HEK293 (cell line): ENCODE measurements at regions not wholly inside any gene's neighbourhood (a gene's known extent, or its start where the extent isn't known, plus 50 kb on each side); places are given as distances from the start of the nearest gene placed in this dataset.

Experiments used
- CTCF ChIA-PET: fragments of 350-600 bp; formaldehyde crosslinking; extraction: SDS; loops from one replicate; lab custom pipeline; 2021; ENCODE audit warnings: antibody characterized with exemption; lab: Yijun Ruan, JAX
- POLR2A ChIA-PET: fragments of 300-600 bp; formaldehyde crosslinking; extraction: SDS; loops from one replicate; lab custom pipeline; 2020; ENCODE audit warnings: antibody characterized with exemption, inconsistent platforms; lab: Yijun Ruan, JAX
- H3K27ac ChIP-seq: fragments of 200-500 bp; sonication (Bioruptor generic); 2 replicates; pipeline ENCODE4 v1.5.1; 2014; ENCODE audit warnings: low read depth, low read length, control low read depth, inconsistent platforms; ENCODE audit errors: extremely low read depth
- H3K36me3 ChIP-seq, 2 experiments: fragments of 200-500 bp in 1 of 2; sonication (Bioruptor generic) in 1 of 2; 1 replicate in 1 of 2; 2 replicates in 1 of 2; pipeline ENCODE4 v1.5.1; 2014 to 2017; ENCODE audit warnings: inconsistent platforms in 2 of 2, low read length in 2 of 2; ENCODE audit not compliant: control insufficient read depth in 2 of 2, insufficient read depth in 1 of 2
- H3K4me1 ChIP-seq: fragments of 200-500 bp; sonication (Bioruptor generic); 2 replicates; pipeline ENCODE4 v1.5.1; 2014; ENCODE audit warnings: mild to moderate bottlenecking, low read length, inconsistent platforms; ENCODE audit not compliant: control insufficient read depth, insufficient read depth
- H3K4me3 ChIP-seq: 2 replicates; pipeline ENCODE4 v1.5.1; 2011; ENCODE audit warnings: low read depth, mild to moderate bottlenecking, control low read depth, low read length, moderate library complexity
- H3K9me3 ChIP-seq: fragments of 200-500 bp; sonication (Bioruptor generic); 2 replicates; pipeline ENCODE4 v1.5.1; 2014; ENCODE audit warnings: low read depth, low read length, inconsistent platforms; ENCODE audit not compliant: control insufficient read depth, insufficient read depth
- EGR2 ChIP-seq: fragments of 450-650 bp; formaldehyde crosslinking; IDR thresholded peaks from 2 replicates; pipeline ENCODE4 v1.5.1; 2016; ENCODE audit warnings: low read depth, missing biosample characterization, missing genetic modification characterization
- GLIS2 ChIP-seq: fragments of 450-650 bp; formaldehyde crosslinking; IDR thresholded peaks from 2 replicates; pipeline ENCODE4 v1.5.1; 2016; ENCODE audit warnings: missing biosample characterization, missing genetic modification characterization
- HOXD13 ChIP-seq: sonication (generic); formaldehyde crosslinking; IDR thresholded peaks from 2 replicates; pipeline ENCODE4 v1.8.0; 2022; ENCODE audit warnings: missing genetic modification reagents, borderline replicate concordance
- PATZ1 ChIP-seq: fragments of 450-650 bp; formaldehyde crosslinking; IDR thresholded peaks from 2 replicates; pipeline ENCODE4 v1.5.1; 2016; ENCODE audit warnings: missing biosample characterization, missing genetic modification characterization
- PBX3 ChIP-seq: sonication (generic); formaldehyde crosslinking; IDR thresholded peaks from 2 replicates; pipeline ENCODE4 v1.8.1; 2022; ENCODE audit warnings: mild to moderate bottlenecking, moderate library complexity, missing genetic modification reagents
- PRDM6 ChIP-seq: fragments of 450-650 bp; formaldehyde crosslinking; IDR thresholded peaks from 2 replicates; pipeline ENCODE4 v1.5.1; 2017; ENCODE audit warnings: missing biosample characterization, missing genetic modification characterization
- SALL2 ChIP-seq: fragments of 450-650 bp; formaldehyde crosslinking; IDR thresholded peaks from 2 replicates; pipeline ENCODE4 v1.5.0; 2017; ENCODE audit warnings: missing biosample characterization, mild to moderate bottlenecking, missing genetic modification characterization, borderline replicate concordance
- SCRT1 ChIP-seq: fragments of 450-650 bp; formaldehyde crosslinking; IDR thresholded peaks from 2 replicates; pipeline ENCODE4 v1.5.1; 2016; ENCODE audit warnings: missing biosample characterization, missing genetic modification characterization, borderline replicate concordance
- SCRT2 ChIP-seq: fragments of 450-650 bp; formaldehyde crosslinking; IDR thresholded peaks from 2 replicates; pipeline ENCODE4 v1.5.1; 2016; ENCODE audit warnings: missing biosample characterization, missing genetic modification characterization
- ZBTB20 ChIP-seq: fragments of 450-650 bp; formaldehyde crosslinking; IDR thresholded peaks from 2 replicates; pipeline ENCODE4 v1.5.1; 2016; ENCODE audit warnings: missing biosample characterization, missing genetic modification characterization
- ZBTB48 ChIP-seq: fragments of 450-650 bp; formaldehyde crosslinking; IDR thresholded peaks from 2 replicates; pipeline ENCODE4 v1.5.1; 2016; ENCODE audit warnings: missing biosample characterization, missing genetic modification characterization
- ZNF10 ChIP-seq: fragments of 450-650 bp; formaldehyde crosslinking; IDR thresholded peaks from 2 replicates; pipeline ENCODE4 v1.5.1; 2017; ENCODE audit warnings: missing biosample characterization, missing genetic modification characterization
- ZNF155 ChIP-seq: fragments of 450-650 bp; formaldehyde crosslinking; IDR thresholded peaks from 2 replicates; pipeline ENCODE4 v1.5.1; 2016; ENCODE audit warnings: missing biosample characterization, missing genetic modification characterization
- ZNF280C ChIP-seq: fragments of 450-650 bp; formaldehyde crosslinking; IDR thresholded peaks from 2 replicates; pipeline ENCODE4 v1.5.1; 2016; ENCODE audit warnings: missing biosample characterization, missing genetic modification characterization
- ZNF354C ChIP-seq: fragments of 450-650 bp; formaldehyde crosslinking; IDR thresholded peaks from 2 replicates; pipeline ENCODE4 v1.5.1; 2016; ENCODE audit warnings: missing biosample characterization, missing genetic modification characterization, low read depth, borderline replicate concordance
- ZNF362 ChIP-seq: fragments of 450-650 bp; formaldehyde crosslinking; IDR thresholded peaks from 2 replicates; pipeline ENCODE4 v1.5.1; 2016; ENCODE audit warnings: missing biosample characterization, missing genetic modification characterization
- ZNF404 ChIP-seq: fragments of 450-650 bp; formaldehyde crosslinking; IDR thresholded peaks from 2 replicates; pipeline ENCODE4 v1.5.1; 2017; ENCODE audit warnings: missing biosample characterization, missing genetic modification characterization
- ZNF449 ChIP-seq: fragments of 450-650 bp; formaldehyde crosslinking; IDR thresholded peaks from 2 replicates; pipeline ENCODE4 v1.5.1; 2017; ENCODE audit warnings: missing biosample characterization, mild to moderate bottlenecking, missing genetic modification characterization, moderate library complexity
- ZNF549 ChIP-seq: fragments of 450-650 bp; IDR thresholded peaks from 2 replicates; pipeline ENCODE4 v1.5.1; 2018; ENCODE audit warnings: missing biosample characterization, missing genetic modification characterization, mild to moderate bottlenecking, inconsistent platforms, moderate library complexity
- ZNF600 ChIP-seq: fragments of 450-650 bp; formaldehyde crosslinking; IDR thresholded peaks from 2 replicates; pipeline ENCODE4 v1.5.1; 2016; ENCODE audit warnings: missing biosample characterization, missing genetic modification characterization
- ZNF623 ChIP-seq: fragments of 450-650 bp; formaldehyde crosslinking; IDR thresholded peaks from 2 replicates; pipeline ENCODE4 v1.5.1; 2016; ENCODE audit warnings: missing biosample characterization, missing genetic modification characterization
- ZNF670 ChIP-seq: fragments of 450-650 bp; formaldehyde crosslinking; IDR thresholded peaks from 2 replicates; pipeline ENCODE4 v1.5.1; 2016; ENCODE audit warnings: missing biosample characterization, missing genetic modification characterization, low read depth
- ZNF747 ChIP-seq: fragments of 450-650 bp; formaldehyde crosslinking; IDR thresholded peaks from 2 replicates; pipeline ENCODE4 v1.5.1; 2016; ENCODE audit warnings: missing biosample characterization, missing genetic modification characterization

GRCh38 chr3:182413682-182414081, 379.6 kb upstream of the ATP11B start:
- no peaks in the 10 kb centered on the region for H3K4me1 ChIP-seq
- H3K9me3 ChIP-seq, result no peaks in the 10 kb centered on the region
- ChIA-PET CTCF (no interaction called here), POLR2A (no interaction called here)
- H3K27ac ChIP-seq, result no peak overlapping the region
- TF ChIP-seq ZBTB48 (tag by site-specific recombination) (no peak), PBX3 (CRISPR knock-in tag) (no peak), ZNF449 (no peak), ZNF600 (no peak), ZNF10 (no peak), PRDM6 (no peak), HOXD13 (no peak), ZNF747 (tag by site-specific recombination) (no peak), SALL2 (tag by site-specific recombination) (no peak), PATZ1 (tag by site-specific recombination) (no peak), ZNF670 (tag by site-specific recombination) (no peak), ZNF155 (tag by site-specific recombination) (no peak), EGR2 (tag by site-specific recombination) (no peak), ZNF404 (tag by site-specific recombination) (no peak), ZBTB20 (no peak), GLIS2 (tag by site-specific recombination) (no peak), ZNF362 (tag by site-specific recombination) (no peak), ZNF623 (tag by site-specific recombination) (no peak), ZNF354C (no peak), ZNF549 (no peak)
- no peaks in the 10 kb centered on the region for H3K36me3 ChIP-seq
- no peak overlapping the region for H3K4me3 ChIP-seq

GRCh38 chr3:182414586-182414985, 378.7 kb upstream of the ATP11B start:
- ChIA-PET CTCF (interaction anchor here (0.5 to 0.6 kb wide), 2 partner anchors 23 to 25 kb away, joined by 3 to 4 read pairs; no protein-coding TSS in a partner anchor), POLR2A (no interaction called here)
- H3K27ac ChIP-seq, result no peak overlapping the region
- H3K36me3 ChIP-seq, result no peaks in the 10 kb centered on the region
- TF ChIP-seq ZNF280C (tag by site-specific recombination) (no peak), SCRT1 (0 out of 2 replicates have a peak, but pooled peaks have one; percentile 51), SCRT2 (tag by site-specific recombination) (peak; percentile 85)
- TF ChIP-seq, all 188 proteins: peak for 2
- H3K4me3 ChIP-seq, result no peak overlapping the region
- no peaks in the 10 kb centered on the region for H3K9me3 ChIP-seq
- H3K4me1 ChIP-seq, result no peaks in the 10 kb centered on the region
